ENCODE measurements at regions not wholly inside any gene's neighbourhood (a gene's known extent, or its start where the extent isn't known, plus 50 kb on each side); places are given as distances from the start of the nearest gene placed in this dataset.

DNA sequence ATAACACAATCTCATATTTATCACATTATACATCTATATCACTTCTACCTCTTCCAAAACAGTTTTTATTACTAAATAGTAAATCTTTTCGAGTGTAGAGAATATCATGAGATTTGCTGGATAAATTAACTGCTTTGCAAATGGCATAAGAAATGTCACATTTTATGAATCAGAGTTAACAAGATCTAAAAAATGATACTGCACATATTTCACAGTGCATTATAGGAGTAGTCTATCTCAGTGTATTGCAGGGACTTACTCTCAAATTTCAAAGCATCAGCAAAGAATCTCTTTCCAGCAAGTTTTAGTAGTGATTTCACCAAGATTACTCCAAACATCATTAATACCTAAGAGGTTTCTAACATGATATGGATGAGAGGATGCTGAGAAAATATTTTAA is 687.1 kb upstream of the SLITRK1 start:
- TF ChIP-seq EZH2phosphoT487 (IDR thresholded peaks at IDR 0.05; ENCODE audit: insufficient read depth, low read depth) (no peak), EZH2 (IDR thresholded peaks at IDR 0.05; ENCODE audit: insufficient read depth, poor library complexity, severe bottlenecking) (no peak)
